Liver (tissue), 3 donors: ENCODE measurements at regions not wholly inside any gene's neighbourhood (a gene's known extent, or its start where the extent isn't known, plus 50 kb on each side); places are given as distances from the start of the nearest gene placed in this dataset.

Experiments
- CTCF ChIP-seq: fragments of 150-350 bp; IDR thresholded peaks from 2 replicates; pipeline ENCODE4 v1.5.1; 2017; ENCODE audit warnings: improper control_type of control experiment, low read depth, low read length; ENCODE audit not compliant: missing input control
- HNF4A ChIP-seq, 2 donors: conservative IDR thresholded peaks; 2 replicates each; pipeline ENCODE4 v1.6.1; 2016; ENCODE audit warnings: antibody characterized with exemption in 2 of 2, mild to moderate bottlenecking in 2 of 2
- HNF4G ChIP-seq: IDR thresholded peaks from 2 replicates; pipeline ENCODE4 v1.6.1; 2016; ENCODE audit warnings: antibody characterized with exemption
- MAX ChIP-seq: IDR thresholded peaks from 2 replicates; pipeline ENCODE4 v1.6.1; 2016; ENCODE audit warnings: antibody characterized with exemption
- RAD21 ChIP-seq, 2 donors: IDR thresholded peaks; 2 replicates each; pipeline ENCODE4 v1.6.1; 2016; ENCODE audit warnings: antibody characterized with exemption in 2 of 2, mild to moderate bottlenecking in 2 of 2
- REST ChIP-seq: IDR thresholded peaks from 2 replicates; pipeline ENCODE4 v1.6.1; 2016; ENCODE audit warnings: antibody characterized with exemption, mild to moderate bottlenecking
- YY1 ChIP-seq: IDR thresholded peaks from 2 replicates; pipeline ENCODE4 v1.6.1; 2016; ENCODE audit warnings: antibody characterized with exemption, mild to moderate bottlenecking
- ZBTB33 ChIP-seq: IDR thresholded peaks from 2 replicates; pipeline ENCODE4 v1.6.1; 2016; ENCODE audit warnings: antibody characterized with exemption
- donor health status: healthy.
- donor health status: healthy.

- TF ChIP-seq CTCF (no peak), YY1 (no peak), RAD21 (IDR thresholded peaks at IDR 0.05) (no peak), REST (no peak), MAX (no peak), ZBTB33 (no peak), HNF4G (no peak), HNF4A (conservative IDR thresholded peaks at IDR 0.05) (no peak)
Observed at GRCh38 chr18:45276878-45277277, 338.4 kb upstream of the SLC14A2 start.
